ENCODE measurements at regions not wholly inside any gene's neighbourhood (a gene's known extent, or its start where the extent isn't known, plus 50 kb on each side); places are given as distances from the start of the nearest gene placed in this dataset.
"Not testable (repeated sequence)": the region's sequence is repeated elsewhere in the genome, so short reads cannot be mapped to it uniquely, and the experiment has no call there.

DNA sequence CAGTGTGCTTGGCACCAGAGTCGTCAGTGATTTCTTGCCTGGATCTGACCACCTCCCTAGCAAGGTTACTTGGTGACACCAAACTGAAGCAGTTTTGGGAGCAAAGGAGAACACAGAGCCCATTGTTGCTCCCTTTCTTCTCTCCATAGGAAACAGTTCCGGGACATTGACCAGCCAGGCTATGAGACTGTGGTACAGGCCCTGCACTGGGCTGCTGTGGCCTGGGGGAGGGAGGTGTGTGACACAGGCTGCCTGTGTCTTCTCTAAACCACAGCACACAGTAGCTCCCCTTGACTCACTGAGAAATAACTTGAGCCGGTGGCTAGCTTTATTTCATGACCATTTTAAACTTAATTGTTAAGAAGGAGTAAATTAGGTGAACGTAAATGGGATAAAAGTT, 214.8 kb upstream of the UBL3 start:
- DNase-seq (ENCODE audit: low spot score): no peak

DNA sequence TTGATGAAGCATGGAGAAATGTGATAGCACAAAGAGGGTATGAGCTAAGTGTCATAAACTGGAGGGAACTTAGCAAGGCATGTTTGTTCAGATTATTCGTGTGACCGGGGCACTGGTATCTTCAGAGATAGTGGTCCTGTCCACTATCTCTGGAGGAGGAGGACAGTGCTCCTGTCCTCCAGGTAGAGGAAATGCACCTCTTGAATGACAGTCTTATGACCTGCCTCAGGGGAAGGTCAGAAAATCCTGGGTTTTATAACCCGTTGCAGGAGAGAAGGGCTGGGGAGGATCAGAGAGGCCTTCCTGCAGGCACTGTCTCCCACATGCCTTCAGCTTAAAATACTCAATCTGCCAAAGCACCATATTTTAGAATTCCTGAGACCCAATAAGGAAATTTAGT, 213.5 kb upstream of the UBL3 start:
- no peak for DNase-seq (ENCODE audit: low spot score)

DNA sequence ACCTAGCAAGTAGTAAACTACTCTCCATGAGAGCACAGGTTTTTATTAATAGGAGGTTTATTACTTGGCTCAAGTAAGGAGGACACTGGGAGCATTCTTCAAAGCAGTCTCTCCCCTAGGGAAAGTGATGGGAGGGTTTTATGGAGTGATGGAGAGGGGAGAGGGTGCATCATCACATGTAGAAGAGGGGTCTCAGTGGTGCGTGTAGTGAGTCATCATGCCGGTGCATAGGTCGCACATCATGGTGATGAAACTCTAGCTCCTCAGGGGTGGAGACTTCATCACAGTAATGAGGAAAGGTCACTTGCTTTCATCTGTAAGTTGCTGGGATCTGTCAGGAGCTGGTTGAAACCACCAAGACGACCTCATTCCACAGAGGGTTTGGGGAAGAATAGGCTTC, 210.8 kb upstream of the UBL3 start:
- DNase-seq (ENCODE audit: low spot score): no peak

DNA sequence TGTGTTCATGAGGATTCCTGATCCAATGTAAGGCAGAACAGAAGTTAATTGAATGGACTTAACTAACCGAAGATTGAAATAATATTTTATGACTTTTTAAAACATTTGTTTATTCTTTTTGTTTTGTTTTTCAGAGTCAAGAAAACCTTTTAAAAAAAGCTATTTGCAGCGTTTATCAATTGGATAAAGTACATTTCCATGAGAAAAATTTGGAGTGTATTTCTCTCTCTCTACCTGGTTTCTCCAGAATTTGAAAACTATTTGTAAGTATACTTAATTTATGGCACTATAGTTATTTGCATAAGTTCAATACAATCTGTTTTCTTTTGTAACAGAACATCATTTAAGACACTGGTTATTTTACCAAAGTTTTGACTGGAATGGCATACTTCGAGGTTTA, 208.0 kb upstream of the UBL3 start:
- no peak for DNase-seq (ENCODE audit: low spot score)

DNA sequence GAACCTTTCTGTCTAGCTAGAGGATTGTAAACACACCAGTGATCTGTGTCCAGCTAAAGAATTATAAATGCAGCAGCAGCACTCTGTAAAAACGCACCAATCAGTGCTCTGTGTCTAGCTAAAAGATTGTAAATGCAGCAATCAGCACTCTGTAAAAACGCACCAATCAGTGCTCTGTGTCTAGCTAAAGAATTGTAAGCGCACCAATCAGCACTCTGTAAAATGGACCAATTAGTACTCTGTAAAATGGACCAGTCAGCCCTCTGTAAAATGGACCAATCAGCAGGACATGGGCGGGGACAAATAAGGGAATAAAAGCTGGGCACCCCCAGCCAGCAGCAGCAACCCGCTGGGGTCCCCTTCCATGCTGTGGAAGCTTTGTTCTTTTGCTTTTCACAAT, 204.1 kb upstream of the UBL3 start:
- DNase-seq (ENCODE audit: low spot score): not testable (repeated sequence)

DNA sequence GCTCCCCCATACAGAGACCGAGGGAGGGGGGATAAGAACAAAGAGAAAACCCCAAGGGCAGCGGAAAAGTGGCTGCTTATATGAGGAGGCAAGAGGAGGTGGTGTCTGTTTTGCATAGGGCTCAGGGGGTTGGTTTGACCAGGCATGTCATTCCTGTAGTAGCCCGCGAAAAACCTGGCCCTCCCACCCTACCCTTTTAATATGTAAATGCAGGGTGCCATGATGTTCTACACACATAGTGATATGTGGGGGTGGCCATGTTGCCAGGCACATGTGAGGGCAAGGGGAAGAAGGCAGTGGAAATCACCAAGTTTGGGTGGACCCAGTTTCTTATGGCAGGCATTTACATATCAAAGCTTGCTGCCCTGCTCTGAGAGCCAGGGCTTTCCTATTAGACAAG, 203.5 kb upstream of the UBL3 start:
- DNase-seq (ENCODE audit: low spot score): no peak

DNA sequence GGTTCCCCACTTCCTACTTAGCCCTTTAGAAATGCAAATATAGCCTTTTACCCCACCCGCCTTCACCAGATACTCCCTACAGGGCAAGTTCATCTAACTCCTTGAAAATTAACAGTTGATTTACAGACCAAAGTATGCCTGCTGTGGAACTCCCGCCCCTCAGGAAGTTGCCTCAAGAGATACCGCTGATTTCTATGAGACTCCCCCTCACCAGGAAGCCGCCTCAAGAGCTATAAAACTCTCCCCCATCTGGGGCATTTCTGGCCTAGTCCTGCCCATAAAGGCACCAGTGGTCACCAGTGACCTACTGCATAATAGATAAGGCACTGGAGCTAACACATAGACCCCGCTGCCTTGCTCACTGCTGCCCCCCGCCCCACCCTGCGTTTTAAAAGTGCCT, 201.7 kb upstream of the UBL3 start:
- no peak for DNase-seq (ENCODE audit: low spot score)

DNA sequence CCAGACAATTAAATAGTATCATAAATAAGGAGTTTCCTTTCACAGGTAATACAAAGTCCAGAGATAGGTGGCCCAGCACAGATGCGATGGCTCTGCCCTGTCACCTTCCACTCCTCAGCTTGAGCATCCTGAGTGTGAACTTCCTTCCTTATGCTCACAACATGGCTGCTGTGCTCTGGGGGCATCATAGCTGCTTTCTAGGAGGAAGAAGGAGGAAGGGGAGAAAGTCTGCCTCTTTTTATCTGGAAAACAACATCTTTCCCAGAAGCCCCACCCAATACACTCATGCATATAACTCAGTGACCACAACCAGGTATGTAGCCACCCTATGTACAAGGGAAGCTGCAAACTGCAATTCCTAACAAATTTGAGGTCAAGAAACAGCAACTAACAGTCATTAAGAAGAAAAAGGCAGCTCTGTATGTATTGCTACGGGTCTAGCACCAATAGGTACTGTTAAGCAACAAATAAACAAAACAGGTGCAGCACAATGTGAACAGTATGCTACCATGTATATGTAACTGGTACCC, 201.2 kb upstream of the UBL3 start:
- DNase-seq (ENCODE audit: low spot score): no peak

DNA sequence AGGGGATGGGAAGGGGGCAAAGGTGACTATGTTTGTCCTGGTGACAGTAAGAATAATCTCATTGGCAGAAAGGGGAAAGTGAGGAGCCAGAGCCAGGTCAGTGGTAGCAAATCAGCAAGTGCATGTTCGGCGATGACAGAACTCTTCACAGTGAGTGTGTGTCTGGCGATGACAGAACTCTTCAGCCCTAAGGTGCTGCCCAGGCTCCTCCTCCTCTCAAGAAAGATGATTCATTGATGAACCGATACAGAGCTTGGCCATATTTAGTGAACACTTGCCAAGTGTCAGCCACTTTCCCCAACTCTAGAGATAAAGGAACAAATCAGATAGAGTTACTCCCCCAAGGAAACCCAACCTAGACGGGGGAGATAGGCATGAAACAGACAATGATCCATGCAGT, 199.3 kb upstream of the UBL3 start:
- DNase-seq (ENCODE audit: low spot score): no peak

DNA sequence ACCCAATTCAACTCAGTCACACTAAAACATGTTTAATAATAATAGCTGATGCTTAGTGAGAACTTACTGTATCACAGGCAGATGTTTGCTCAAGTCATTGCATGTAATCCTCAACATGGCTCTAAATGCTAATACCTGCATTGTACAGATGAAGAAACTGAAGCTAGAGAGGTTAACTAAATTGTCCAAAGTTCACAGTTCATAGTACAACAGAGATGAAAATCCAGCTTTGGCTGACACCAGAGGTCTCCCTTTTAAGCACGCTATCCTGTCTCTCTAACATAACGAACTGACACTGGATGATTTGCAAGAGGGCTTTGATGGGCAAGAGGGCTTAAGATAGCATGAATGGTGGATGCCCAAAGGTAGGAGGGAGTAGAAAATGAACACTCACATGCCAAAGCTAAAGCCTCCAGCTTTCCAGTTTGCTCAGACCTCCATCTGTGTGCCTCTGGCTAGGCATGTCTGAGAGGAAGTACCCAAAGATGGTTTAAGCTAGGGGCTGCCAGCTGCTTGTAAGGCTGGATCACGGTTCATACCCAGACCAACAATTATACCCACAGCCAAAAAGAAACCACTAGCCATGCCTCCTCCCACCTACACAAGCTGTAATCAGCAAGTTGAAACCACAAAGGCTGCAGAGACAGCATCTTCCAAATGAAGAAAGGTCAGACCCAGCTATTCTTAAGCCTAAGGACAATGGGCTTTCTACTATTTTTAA, 196.9 kb upstream of the UBL3 start:
- DNase-seq (ENCODE audit: low spot score): no peak

DNA sequence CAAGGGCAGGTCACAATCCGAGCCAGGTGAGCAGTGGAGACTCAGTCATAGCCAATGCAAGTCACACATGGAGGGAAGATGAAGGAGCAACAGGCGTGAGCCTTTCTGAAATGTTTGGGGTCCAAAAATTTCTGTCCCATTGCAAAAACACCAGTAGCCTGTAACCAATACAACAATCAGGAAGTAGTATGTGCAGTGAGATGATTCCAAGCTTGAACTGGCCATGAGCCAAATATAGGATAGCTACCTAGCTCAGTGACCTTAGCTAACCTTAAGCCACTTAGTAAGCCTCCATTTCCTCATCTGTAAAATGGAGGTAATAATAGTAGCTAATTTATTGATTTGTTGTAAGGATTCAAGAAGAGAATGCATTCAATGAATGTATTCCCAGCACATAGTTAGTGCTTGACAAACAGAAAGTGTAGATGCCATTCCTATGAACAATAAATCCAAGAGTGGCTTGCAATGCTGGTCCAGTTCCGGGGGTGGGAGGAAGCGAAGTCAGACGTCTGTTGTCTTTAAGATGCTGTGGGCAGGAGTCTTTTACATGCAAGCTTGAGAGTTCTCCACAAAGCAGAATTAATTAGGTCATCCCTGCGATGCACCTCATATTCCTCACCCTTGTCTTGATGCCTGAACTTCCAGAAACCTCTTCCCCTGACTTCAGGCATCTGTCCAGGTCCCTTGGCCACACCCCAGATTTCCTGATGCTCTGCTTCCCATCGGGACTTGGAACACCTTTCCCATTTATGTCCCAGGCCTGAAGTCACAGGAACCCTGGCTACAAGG, 195.7 kb upstream of the UBL3 start:
- DNase-seq (ENCODE audit: low spot score): no peak

DNA sequence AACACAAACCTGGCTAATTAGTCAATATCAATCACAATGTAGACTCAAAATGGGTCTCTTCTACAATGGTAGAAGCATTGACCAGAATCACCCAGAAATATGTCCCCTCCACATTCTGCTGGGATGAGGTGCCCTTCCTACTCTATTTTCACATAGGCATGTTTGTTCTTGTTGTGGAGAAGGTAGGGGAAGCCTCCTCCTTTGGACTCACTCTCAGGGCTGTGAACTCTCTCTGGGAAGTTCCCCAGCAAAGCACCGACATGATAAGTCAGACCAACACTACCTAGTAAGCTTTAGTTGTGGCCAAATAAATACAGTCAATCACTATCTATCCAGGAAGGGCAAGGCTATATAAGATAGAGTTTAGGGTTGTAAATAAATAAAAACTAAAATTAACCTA, 194.5 kb upstream of the UBL3 start:
- DNase-seq (ENCODE audit: low spot score): no peak

DNA sequence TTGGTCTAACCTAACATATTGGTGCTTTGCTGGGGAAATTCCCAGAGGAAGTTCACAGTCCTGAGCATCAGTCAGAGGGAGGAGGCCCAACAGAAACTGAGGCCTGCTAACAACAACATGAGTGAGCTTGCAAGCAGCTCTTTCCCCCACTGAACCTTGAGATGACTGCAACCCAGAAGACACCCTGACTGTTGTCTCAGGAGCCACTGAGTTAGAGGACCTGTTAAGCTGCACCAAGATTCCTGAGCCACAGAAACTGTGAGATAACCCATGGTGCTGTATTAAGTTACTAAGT, 193.2 kb upstream of the UBL3 start:
- DNase-seq (ENCODE audit: low spot score): no peak

DNA sequence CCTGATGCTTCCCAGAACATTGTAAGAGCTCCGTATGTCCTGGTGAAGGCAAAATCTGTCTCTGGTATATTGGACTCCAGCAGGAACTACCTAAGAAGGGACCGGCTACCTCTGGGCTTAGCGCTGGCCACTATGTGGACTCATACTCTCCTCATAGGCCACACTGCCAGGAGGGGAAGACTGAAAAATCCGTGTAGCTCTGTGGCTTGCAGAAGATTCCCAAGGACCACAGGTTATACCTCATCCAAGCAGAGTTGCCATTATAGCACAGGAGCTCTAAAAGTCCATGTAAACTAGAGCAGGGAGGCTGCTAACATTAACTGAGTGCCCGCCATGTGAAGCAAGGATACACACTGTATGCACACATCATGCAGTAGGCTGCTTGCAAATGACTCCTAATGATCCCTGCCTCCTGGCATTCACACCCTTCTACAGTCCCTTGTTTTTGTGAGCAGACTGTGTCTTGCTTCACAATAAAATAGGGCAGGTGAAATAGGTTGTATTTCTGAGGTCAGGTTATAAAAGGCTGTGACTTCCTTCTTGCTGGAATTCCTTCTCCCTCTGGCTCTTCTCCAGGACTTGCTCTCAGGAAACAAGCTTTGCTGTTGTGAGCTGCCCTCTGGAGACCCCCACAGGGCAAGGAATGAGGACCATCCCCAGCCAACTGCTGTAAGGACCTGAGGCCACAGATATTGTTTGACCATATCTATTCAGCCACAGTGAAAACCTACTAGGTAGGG, 192.6 kb upstream of the UBL3 start:
- no peak for DNase-seq (ENCODE audit: low spot score)

DNA sequence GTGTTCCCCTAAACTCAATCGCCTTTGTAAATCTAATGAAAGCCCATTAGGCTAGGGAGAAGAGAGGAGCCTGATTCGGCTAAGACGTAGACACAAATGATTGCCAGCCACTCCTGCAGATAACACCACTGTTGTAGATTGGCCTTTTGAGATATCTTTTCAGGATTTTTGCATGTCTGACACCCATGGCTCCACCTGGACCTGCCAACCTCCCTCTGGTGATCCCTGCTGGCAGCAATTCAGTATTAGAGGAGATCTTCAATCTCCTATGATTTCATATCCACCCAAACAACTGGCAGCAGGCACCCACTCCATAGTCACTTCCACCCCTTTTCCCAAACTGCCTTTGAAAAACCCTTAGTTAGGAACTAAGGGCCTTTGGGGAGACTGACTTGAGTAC, 191.9 kb upstream of the UBL3 start:
- DNase-seq (ENCODE audit: low spot score): no peak

DNA sequence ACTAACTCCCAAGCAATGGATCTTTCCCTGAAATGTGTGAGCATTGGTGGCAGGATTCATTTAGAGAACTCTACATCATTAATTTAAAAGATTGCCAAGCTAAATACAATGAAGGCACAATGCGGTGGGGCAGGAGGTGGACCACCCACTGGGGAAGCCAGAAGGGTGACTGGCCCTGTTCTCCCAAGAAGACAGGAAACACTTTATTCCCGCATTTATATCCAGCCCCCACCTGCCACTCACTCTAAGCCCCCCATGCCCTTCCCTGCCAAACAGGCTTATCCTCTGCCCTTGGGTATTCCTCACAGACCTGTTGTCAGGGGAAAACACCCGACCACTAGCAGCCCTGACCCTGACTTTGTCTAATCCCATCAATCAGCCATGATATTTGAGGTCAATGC, 189.1 kb upstream of the UBL3 start:
- DNase-seq (ENCODE audit: low spot score): no peak

DNA sequence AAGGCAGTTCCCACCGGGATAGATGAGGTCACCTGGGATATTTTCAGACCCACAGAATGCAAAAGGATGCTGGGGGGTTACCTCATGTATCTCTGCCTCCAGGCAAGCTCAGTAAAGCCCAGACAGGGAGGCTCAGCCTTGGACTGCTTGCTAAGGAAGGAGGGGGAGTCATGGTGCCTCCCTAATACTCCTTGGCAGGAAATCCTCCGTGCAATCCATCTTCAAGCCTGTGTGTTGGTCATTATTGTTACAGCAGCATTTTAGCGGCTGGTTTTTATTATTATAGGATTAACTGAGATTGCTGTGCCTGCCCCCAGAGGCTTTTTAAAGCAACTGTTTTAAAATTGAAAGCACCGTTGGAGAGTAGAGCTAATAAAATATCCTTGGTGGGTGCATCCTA, 188.5 kb upstream of the UBL3 start:
- no peak for DNase-seq (ENCODE audit: low spot score)

DNA sequence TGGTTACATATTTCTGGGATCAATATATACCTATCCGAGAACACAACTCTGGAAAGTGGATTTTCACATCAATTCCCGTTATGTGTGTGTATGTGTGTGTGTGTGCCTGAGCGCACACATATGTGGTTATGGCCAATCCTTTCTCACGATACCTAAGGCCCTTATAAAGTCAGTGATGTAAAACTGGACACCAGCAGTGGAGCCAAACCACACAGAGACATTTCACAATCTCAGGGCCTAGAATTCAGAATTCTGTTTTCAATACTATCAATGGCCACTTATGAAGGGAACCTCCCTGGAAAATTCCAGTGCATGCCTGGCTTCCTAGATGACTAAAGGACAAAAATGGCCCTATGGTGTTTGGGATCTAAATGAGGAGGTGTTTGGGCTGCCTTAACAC, 187.3 kb upstream of the UBL3 start:
- DNase-seq (ENCODE audit: low spot score): no peak

DNA sequence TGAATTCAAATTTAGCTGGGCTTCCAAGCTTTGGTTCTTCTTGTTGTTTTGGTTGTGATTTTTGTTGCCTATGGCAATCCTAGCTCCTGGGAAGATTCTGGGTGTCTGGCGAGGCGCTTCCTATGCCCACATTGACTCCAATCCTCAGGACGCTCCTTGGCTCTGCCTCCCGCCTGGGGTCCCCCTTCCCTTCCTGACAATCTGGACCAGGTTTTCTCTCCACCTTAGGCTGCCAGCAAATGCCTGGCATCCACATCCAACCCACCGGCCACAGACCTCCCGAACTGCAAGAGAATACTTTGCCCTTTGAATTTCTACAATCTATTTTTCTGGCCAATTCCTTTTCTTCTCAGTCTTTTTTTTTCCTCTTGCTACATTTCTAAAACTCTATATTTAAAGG, 186.9 kb upstream of the UBL3 start:
- DNase-seq (ENCODE audit: low spot score): no peak

DNA sequence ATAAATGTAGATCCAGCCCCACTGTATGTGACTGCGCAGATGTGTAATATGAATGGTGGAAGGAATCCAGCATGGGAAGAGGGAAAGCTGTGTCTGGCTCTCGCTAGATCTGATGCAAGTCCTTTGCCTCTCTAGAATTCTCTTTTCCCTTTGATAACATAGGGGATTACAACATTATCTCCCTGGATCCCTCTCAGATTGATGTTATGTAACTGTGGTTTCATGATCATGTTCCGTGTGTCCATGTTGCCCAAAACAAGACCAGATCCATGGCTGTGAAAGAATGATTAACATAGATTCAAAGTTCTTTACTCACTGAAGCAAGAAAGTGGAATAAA, 184.0 kb upstream of the UBL3 start:
- DNase-seq (ENCODE audit: low spot score): no peak

DNA sequence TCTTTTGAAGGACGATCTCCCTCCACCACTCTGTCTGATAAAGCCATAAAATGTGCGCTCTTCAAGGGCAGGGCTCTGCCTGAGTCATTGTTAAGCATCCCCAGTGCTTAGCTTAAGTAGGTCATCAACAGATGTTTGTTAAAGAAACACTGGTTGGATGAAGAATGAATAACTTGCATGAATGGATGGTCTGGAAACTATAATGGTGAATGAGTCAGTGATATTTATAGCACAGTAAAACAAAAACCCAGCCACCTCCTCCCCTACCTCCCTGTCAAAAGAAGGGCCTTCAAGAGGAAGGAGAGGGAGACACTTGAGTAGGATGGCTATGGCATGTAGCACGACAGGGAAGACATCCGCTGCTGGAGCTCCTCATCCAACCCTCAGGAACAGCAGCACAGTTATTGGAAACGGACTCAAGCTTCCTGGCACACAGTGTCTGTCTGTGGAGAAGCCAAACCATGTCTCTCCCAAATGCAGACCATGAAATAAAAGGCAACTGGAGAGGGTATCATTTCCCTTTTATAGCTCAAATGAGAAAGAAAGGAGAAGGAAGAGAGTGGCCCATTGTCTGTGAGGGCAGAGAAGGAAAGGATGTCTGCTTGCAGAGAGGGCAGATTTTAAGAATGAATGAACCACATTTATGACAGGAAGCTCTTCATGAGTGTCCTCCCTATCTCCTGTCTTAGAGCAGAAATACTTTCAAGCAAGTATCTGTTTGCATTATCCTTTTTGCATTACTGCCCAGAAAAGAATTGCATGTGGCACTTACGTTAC, 183.5 kb upstream of the UBL3 start:
- DNase-seq (ENCODE audit: low spot score): no peak

DNA sequence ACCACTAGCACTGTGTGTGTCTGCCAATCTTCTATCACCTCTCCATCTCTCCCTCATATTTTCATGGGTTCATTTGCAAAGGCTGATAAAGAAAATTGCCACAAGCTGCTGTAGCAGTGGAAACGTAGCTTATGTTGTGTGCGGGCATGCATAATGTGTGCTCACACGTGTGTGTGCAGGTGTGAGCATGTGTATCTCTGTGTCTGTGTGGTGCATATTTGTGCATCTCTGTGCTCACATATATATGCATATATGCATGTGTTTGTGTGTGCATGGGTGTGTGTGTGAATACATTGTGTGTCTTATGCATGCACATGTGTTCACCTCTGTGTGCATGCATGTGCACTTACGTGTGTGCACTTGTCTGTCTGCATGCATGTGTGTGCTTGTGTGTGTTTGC, 181.8 kb upstream of the UBL3 start:
- no peak for DNase-seq (ENCODE audit: low spot score)
